ENCODE measurements at regions not wholly inside any gene's neighbourhood (a gene's known extent, or its start where the extent isn't known, plus 50 kb on each side); places are given as distances from the start of the nearest gene placed in this dataset.

DNA sequence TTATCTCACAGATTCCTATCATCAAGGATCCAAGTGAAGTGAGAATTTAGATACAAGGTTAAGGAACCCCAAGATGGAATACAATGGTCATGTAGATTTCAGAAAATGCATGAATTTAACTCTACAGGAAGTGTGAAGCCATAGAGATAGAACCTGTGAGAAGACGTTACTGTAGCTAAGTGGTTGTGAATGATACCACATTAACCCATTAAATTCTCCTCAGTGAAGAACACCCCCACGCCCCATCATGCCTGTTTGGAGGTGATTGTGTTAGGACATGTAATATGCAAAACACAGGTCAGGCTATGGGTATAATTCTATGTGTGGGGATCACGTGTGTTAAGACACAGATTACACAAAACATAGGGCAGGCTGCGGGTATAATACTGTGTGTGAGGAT is 1166.7 kb downstream of the EFNB2 start:
- TF ChIP-seq, protein P1, sequence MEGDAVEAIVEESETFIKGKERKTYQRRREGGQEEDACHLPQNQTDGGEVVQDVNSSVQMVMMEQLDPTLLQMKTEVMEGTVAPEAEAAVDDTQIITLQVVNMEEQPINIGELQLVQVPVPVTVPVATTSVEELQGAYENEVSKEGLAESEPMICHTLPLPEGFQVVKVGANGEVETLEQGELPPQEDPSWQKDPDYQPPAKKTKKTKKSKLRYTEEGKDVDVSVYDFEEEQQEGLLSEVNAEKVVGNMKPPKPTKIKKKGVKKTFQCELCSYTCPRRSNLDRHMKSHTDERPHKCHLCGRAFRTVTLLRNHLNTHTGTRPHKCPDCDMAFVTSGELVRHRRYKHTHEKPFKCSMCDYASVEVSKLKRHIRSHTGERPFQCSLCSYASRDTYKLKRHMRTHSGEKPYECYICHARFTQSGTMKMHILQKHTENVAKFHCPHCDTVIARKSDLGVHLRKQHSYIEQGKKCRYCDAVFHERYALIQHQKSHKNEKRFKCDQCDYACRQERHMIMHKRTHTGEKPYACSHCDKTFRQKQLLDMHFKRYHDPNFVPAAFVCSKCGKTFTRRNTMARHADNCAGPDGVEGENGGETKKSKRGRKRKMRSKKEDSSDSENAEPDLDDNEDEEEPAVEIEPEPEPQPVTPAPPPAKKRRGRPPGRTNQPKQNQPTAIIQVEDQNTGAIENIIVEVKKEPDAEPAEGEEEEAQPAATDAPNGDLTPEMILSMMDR (conservative IDR thresholded peaks at IDR 0.05; ENCODE audit: low read depth, low read length): no peak
- TF ChIP-seq MAZ (IDR thresholded peaks at IDR 0.05; ENCODE audit: borderline replicate concordance, low read depth, low read length) (no peak), POLR2A (IDR thresholded peaks at IDR 0.05; ENCODE audit: low read depth, low read length) (no peak), CEBPB (IDR thresholded peaks at IDR 0.05; ENCODE audit: low read depth, low read length) (no peak), SMC3 (IDR thresholded peaks at IDR 0.05; ENCODE audit: low read depth, low read length) (no peak), MXI1 (IDR thresholded peaks at IDR 0.05; ENCODE audit: borderline replicate concordance, low read depth, low read length) (no peak), RAD21 (IDR thresholded peaks at IDR 0.05; ENCODE audit: low read length) (no peak), BHLHE40 (IDR thresholded peaks at IDR 0.05; ENCODE audit: low read depth, low read length) (no peak), FOS (IDR thresholded peaks at IDR 0.05; ENCODE audit: low read depth, low read length) (no peak)
- TF ChIP-seq, protein P2, sequence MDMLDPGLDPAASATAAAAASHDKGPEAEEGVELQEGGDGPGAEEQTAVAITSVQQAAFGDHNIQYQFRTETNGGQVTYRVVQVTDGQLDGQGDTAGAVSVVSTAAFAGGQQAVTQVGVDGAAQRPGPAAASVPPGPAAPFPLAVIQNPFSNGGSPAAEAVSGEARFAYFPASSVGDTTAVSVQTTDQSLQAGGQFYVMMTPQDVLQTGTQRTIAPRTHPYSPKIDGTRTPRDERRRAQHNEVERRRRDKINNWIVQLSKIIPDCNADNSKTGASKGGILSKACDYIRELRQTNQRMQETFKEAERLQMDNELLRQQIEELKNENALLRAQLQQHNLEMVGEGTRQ (IDR thresholded peaks at IDR 0.05; ENCODE audit: low read depth, low read length): no peak
- TF ChIP-seq, protein P3, sequence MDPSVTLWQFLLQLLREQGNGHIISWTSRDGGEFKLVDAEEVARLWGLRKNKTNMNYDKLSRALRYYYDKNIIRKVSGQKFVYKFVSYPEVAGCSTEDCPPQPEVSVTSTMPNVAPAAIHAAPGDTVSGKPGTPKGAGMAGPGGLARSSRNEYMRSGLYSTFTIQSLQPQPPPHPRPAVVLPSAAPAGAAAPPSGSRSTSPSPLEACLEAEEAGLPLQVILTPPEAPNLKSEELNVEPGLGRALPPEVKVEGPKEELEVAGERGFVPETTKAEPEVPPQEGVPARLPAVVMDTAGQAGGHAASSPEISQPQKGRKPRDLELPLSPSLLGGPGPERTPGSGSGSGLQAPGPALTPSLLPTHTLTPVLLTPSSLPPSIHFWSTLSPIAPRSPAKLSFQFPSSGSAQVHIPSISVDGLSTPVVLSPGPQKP (IDR thresholded peaks at IDR 0.05; ENCODE audit: borderline replicate concordance, low read depth, low read length): no peak

Data from IMR-90 (cell line).